HL-60 (cell line): ENCODE measurements at regions not wholly inside any gene's neighbourhood (a gene's known extent, or its start where the extent isn't known, plus 50 kb on each side); places are given as distances from the start of the nearest gene placed in this dataset.

ENCODE experiments used
- CTCF ChIP-seq: IDR thresholded peaks from one replicate; pipeline ENCODE4 v1.5.1; 2011; ENCODE audit warnings: low read length, control low read depth, inconsistent platforms; ENCODE audit not compliant: insufficient read depth
- GABPA ChIP-seq: IDR thresholded peaks from 2 replicates; pipeline ENCODE4 v1.6.1; 2012; ENCODE audit warnings: low read depth
- POLR2AphosphoS5 ChIP-seq: IDR thresholded peaks from 2 replicates; pipeline ENCODE4 v1.6.1; 2012; ENCODE audit warnings: low read depth
- REST ChIP-seq: IDR thresholded peaks from 2 replicates; pipeline ENCODE4 v1.6.1; 2012; ENCODE audit warnings: low read depth; ENCODE audit not compliant: insufficient replicate concordance

GRCh38 chr15:47983533-47983932 lies 137.3 kb upstream of the SLC24A5 start:
- TF ChIP-seq CTCF (no peak), POLR2AphosphoS5 (no peak), GABPA (no peak), REST (no peak)
